HepG2 (cell line): ENCODE measurements at regions not wholly inside any gene's neighbourhood (a gene's known extent, or its start where the extent isn't known, plus 50 kb on each side); places are given as distances from the start of the nearest gene placed in this dataset.

Experiments
- ATAC-seq: fragments of 200-7000 bp; cut with Tn5 transposase; 3 replicates; pipeline ENCODE4 v1.9.1; 2020; ENCODE audit warnings: mild to moderate bottlenecking, moderate library complexity
- BruUV-seq: library from RNA; stranded (reverse); fragments of 400-500 nt; replicated peaks from 2 replicates; lab custom pipeline; 2021; lab: Mats Ljungman, UMichigan
- CTCF ChIA-PET: fragments of 300-600 bp; formaldehyde crosslinking; extraction: SDS; loops from one replicate; lab custom pipeline; 2021; ENCODE audit warnings: low total read pairs, inconsistent platforms, low intra/inter-chr PET ratio; lab: Yijun Ruan, JAX
- POLR2A ChIA-PET: fragments of 350-600 bp; sonication (Branson Sonifier 250); formaldehyde crosslinking; loops from one replicate; lab custom pipeline; 2020; ENCODE audit warnings: antibody characterized with exemption, inconsistent platforms; lab: Yijun Ruan, JAX
- DNase-seq: peaks from one replicate; pipeline ENCODE4 v3.0.0-alpha.2; 2015; ENCODE audit warnings: low spot score
- FAIRE-seq: peaks from 3 replicates; lab custom pipeline; 2011; peaks lifted over from hg19 to GRCh38; lab: Jason Lieb, UNC
- H2AFZ ChIP-seq: one replicate; pipeline ENCODE4 v1.6.1; 2011; ENCODE audit warnings: low read length, inconsistent platforms
- H3K27ac ChIP-seq: fragments of 300-600 bp; 3 replicates; pipeline ENCODE4 v1.8.0; 2011; ENCODE audit warnings: mixed run types, mild to moderate bottlenecking, mixed read lengths, low read length, inconsistent platforms; ENCODE audit not compliant: insufficient read depth; ENCODE audit errors: extremely low read length
- H3K27me3 ChIP-seq, 2 experiments: fragments of 200-600 bp in 1 of 2; 2 replicates in 1 of 2; 3 replicates in 1 of 2; pipeline versions ENCODE4 v1.6.0 to v1.8.0; 2011; ENCODE audit warnings: low read length in 2 of 2, mild to moderate bottlenecking in 2 of 2, moderate library complexity in 2 of 2, inconsistent platforms in 1 of 2; ENCODE audit not compliant: insufficient read depth in 2 of 2, control insufficient read depth in 1 of 2
- H3K36me3 ChIP-seq, 2 experiments: fragments of 200-600 bp in 1 of 2; replicated peaks in 1 of 2; 2 replicates in 1 of 2; 3 replicates in 1 of 2; pipeline versions ENCODE4 v1.5.1 to v1.8.0; 2011; ENCODE audit warnings: low read length in 2 of 2, inconsistent platforms in 1 of 2; ENCODE audit not compliant: insufficient read depth in 2 of 2, control insufficient read depth in 1 of 2
- H3K4me1 ChIP-seq: 2 replicates; pipeline ENCODE4 v1.5.1; 2012; ENCODE audit warnings: low read length, inconsistent platforms; ENCODE audit not compliant: insufficient read depth
- H3K4me2 ChIP-seq: 2 replicates; pipeline ENCODE4 v1.6.0; 2011; ENCODE audit warnings: low read depth, low read length, inconsistent platforms
- H3K4me3 ChIP-seq, 3 experiments: fragments of 200-600 bp in 1 of 3; sonication (generic), shearing (Covaris generic) in 1 of 3; replicated peaks in 1 of 3; 2 replicates each; pipeline ENCODE4 v1.5.1; 2011 to 2016; ENCODE audit warnings: low read length in 3 of 3, inconsistent platforms in 2 of 3, low read depth in 2 of 3, mild to moderate bottlenecking in 2 of 3, control low read depth in 1 of 3, mixed read lengths in 1 of 3; ENCODE audit not compliant: insufficient read depth in 1 of 3
- H3K79me2 ChIP-seq: one replicate; pipeline ENCODE4 v1.6.1; 2011; ENCODE audit warnings: low read length, inconsistent platforms; ENCODE audit not compliant: insufficient read depth
- H3K9ac ChIP-seq: 2 replicates; pipeline ENCODE4 v1.6.0; 2011; ENCODE audit warnings: mild to moderate bottlenecking, low read depth, low read length, inconsistent platforms; ENCODE audit not compliant: insufficient read depth
- H3K9me3 ChIP-seq: 2 replicates; pipeline ENCODE4 v1.5.1; 2012; ENCODE audit warnings: mild to moderate bottlenecking, low read length
- H4K20me1 ChIP-seq: 2 replicates; pipeline ENCODE4 v1.6.0; 2011; ENCODE audit warnings: inconsistent platforms, mild to moderate bottlenecking, low read length, moderate library complexity; ENCODE audit not compliant: insufficient read depth
- BRD4 ChIP-seq: sonication (generic); formaldehyde crosslinking; IDR thresholded peaks from 2 replicates; pipeline ENCODE4 v1.4.0; 2020; ENCODE audit warnings: missing genetic modification reagents
- CEBPB ChIP-seq: IDR thresholded peaks from 2 replicates; pipeline ENCODE4 v1.6.1; 2011; ENCODE audit warnings: low read depth, low read length, improper control_type of control experiment, borderline replicate concordance
- POGZ ChIP-seq: sonication (generic); formaldehyde crosslinking; IDR thresholded peaks from 2 replicates; pipeline ENCODE4 v1.4.0; 2020; ENCODE audit warnings: mild to moderate bottlenecking, missing genetic modification reagents
- RARA ChIP-seq: IDR thresholded peaks from 2 replicates; pipeline ENCODE4 v1.6.1; 2016; ENCODE audit warnings: missing genetic modification reagents, missing compliant biosample characterization
- SRF ChIP-seq: IDR thresholded peaks from 2 replicates; pipeline ENCODE4 v1.6.1; 2011; ENCODE audit warnings: mild to moderate bottlenecking, low read depth, low read length, moderate library complexity
- TFAP4 ChIP-seq: sonication (generic); IDR thresholded peaks from 2 replicates; pipeline ENCODE4 v1.6.1; 2016; ENCODE audit warnings: low read depth, borderline replicate concordance
- TRIM24 ChIP-seq: sonication (generic); formaldehyde crosslinking; IDR thresholded peaks from 2 replicates; pipeline ENCODE4 v1.8.0; 2022; ENCODE audit warnings: mild to moderate bottlenecking, missing genetic modification reagents
- ZNF460 ChIP-seq: sonication (generic); formaldehyde crosslinking; IDR thresholded peaks from 2 replicates; pipeline ENCODE4 v1.5.1; 2020; ENCODE audit warnings: missing genetic modification reagents, mild to moderate bottlenecking, borderline replicate concordance
- ZNF530 ChIP-seq: sonication (generic); formaldehyde crosslinking; IDR thresholded peaks from 2 replicates; pipeline ENCODE4 v1.5.0; 2020; ENCODE audit warnings: low read depth, mild to moderate bottlenecking, missing genetic modification reagents
- WGBS: methylation state at CpG from one replicate; pipeline ENCODE4 v1.1.6; 2017; ENCODE audit warnings: low lambda C conversion rate; 5-methylcytosine and 5-hydroxymethylcytosine counted together
- in situ Hi-C: cut with HindIII; loops from 2 replicates; pipeline ENCODE4 v1.10.0; 2017; ENCODE audit warnings: low pct_unique_long_range_greater_than_20kb; ENCODE audit not compliant: extremely low pct_ligation_motif_present
- intact Hi-C: fragments of 100-400 bp; cut with micrococcal nuclease; formaldehyde crosslinking; loops from one replicate; pipeline ENCODE4 v1.10.0; 2022; ENCODE audit not compliant: unreplicated experiment

GRCh38 chr2:35651688-35652323 is 703.8 kb upstream of the CRIM1 start:
- no peak overlapping the region for H3K4me2 ChIP-seq
- POLR2A ChIA-PET: no interaction called here
- intact Hi-C loops: no loop called here
- ATAC-seq (peak; percentile 65), FAIRE-seq (no peak), DNase-seq (peak; percentile 34)
- H3K9me3 ChIP-seq: peaks cover 59% of the 10 kb centered on the region
- peaks cover 8% of the 10 kb centered on the region; the same call in 1 of the 2 replicates for H3K4me1 ChIP-seq
- H3K4me3 ChIP-seq: no peak overlapping the region
- CTCF ChIA-PET: no interaction called here
- no peak overlapping the region for H2AFZ ChIP-seq
- H3K27me3 ChIP-seq: no peaks in the 10 kb centered on the region
- H4K20me1 ChIP-seq: no peaks in the 10 kb centered on the region
- TF ChIP-seq ZNF530 (CRISPR knock-in tag): no peak
- no peak for TF ChIP-seq POGZ (CRISPR knock-in tag)
- no peak for TF ChIP-seq TRIM24
- TF ChIP-seq ZNF460 (CRISPR knock-in tag): no peak
- peak; percentile 78 for TF ChIP-seq SRF
- no peak for TF ChIP-seq CEBPB
- no peak for TF ChIP-seq TFAP4
- no peak for TF ChIP-seq BRD4
- TF ChIP-seq RARA (CRISPR knock-in tag): 0 out of 2 replicates have a peak, but pooled peaks have one; percentile 11
- no peak overlapping the region for H3K27ac ChIP-seq
- in situ Hi-C loops: no loop called here
- no TSS peak for BruUV-seq
- 15% methylated on average over 2 of the region's 2 CpGs for WGBS
- no peak overlapping the region for H3K9ac ChIP-seq
- H3K79me2 ChIP-seq: no peaks in the 10 kb centered on the region
- no peaks in the 10 kb centered on the region for H3K36me3 ChIP-seq
